ENCODE measurements at regions not wholly inside any gene's neighbourhood (a gene's known extent, or its start where the extent isn't known, plus 50 kb on each side); places are given as distances from the start of the nearest gene placed in this dataset.

GRCh38 chr5:31098811-31099210 lies 94.7 kb upstream of the CDH6 start:
- TF ChIP-seq EZH2 (IDR thresholded peaks at IDR 0.05): no peak
- TF ChIP-seq, protein P1, sequence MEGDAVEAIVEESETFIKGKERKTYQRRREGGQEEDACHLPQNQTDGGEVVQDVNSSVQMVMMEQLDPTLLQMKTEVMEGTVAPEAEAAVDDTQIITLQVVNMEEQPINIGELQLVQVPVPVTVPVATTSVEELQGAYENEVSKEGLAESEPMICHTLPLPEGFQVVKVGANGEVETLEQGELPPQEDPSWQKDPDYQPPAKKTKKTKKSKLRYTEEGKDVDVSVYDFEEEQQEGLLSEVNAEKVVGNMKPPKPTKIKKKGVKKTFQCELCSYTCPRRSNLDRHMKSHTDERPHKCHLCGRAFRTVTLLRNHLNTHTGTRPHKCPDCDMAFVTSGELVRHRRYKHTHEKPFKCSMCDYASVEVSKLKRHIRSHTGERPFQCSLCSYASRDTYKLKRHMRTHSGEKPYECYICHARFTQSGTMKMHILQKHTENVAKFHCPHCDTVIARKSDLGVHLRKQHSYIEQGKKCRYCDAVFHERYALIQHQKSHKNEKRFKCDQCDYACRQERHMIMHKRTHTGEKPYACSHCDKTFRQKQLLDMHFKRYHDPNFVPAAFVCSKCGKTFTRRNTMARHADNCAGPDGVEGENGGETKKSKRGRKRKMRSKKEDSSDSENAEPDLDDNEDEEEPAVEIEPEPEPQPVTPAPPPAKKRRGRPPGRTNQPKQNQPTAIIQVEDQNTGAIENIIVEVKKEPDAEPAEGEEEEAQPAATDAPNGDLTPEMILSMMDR (IDR thresholded peaks at IDR 0.05): no peak
- TF ChIP-seq EZH2phosphoT487 (IDR thresholded peaks at IDR 0.05): no peak
